Stimulated activated CD8-positive, alpha-beta memory T cell treated with anti-CD3 and anti-CD28 coated beads, Interleukin-7, amount 100 ng/mL, for 4 hours (primary cell): ENCODE measurements at regions not wholly inside any gene's neighbourhood (a gene's known extent, or its start where the extent isn't known, plus 50 kb on each side); places are given as distances from the start of the nearest gene placed in this dataset.
"Not testable (repeated sequence)": the region's sequence is repeated elsewhere in the genome, so short reads cannot be mapped to it uniquely, and the experiment has no call there.

Experiments
- DNase-seq, 2 donors: peaks; one replicate each; pipeline ENCODE4 v3.0.0-alpha.2; 2020; ENCODE audit warnings: low read depth in 2 of 2

DNA sequence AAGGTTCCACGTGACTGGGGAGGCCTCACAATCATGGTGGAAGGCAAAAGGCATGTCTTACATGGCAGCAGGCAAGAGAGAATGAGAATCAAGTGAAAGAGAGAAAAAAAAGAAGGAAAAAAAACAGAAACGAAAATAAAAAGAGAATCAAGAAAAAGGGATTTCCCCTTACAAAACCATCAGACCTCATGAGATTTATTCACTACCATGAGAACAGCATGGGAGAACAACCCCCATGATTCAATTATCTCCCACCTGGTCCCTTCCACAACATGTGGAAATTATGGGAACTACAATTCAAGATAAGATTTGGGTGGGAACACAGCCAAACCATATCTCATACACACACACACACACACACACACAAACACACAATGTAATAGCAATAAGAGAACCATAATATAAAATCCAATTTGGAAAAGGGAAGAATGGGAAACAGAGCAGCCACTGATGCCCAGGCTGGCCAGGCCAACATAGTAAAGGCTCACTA lies 90.6 kb upstream of the C1QTNF7 start:
- DNase-seq, result not testable (repeated sequence)

DNA sequence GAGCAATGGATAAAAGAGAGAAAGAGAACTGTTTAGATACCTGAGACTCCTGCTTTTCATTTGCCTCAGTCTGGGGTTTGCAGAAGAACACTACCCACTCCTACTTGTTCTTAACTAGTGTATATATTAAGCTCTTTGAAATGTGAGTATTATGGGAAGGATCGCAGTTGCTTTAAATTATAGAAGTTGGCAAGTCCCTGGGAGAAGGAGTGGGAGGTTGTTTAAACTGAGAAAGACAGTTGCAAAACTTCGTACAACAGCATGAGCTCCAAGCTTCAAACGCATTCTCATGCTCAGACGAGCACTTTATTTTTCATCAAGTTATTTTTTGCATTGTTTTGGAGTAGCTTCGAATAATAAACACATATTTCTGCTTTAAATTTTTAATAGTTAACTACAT lies 88.1 kb upstream of the C1QTNF7 start:
- DNase-seq, result no peak

GRCh38 chr4:15340332-15340731 lies 87.5 kb upstream of the C1QTNF7 start:
- no peak for DNase-seq

DNA sequence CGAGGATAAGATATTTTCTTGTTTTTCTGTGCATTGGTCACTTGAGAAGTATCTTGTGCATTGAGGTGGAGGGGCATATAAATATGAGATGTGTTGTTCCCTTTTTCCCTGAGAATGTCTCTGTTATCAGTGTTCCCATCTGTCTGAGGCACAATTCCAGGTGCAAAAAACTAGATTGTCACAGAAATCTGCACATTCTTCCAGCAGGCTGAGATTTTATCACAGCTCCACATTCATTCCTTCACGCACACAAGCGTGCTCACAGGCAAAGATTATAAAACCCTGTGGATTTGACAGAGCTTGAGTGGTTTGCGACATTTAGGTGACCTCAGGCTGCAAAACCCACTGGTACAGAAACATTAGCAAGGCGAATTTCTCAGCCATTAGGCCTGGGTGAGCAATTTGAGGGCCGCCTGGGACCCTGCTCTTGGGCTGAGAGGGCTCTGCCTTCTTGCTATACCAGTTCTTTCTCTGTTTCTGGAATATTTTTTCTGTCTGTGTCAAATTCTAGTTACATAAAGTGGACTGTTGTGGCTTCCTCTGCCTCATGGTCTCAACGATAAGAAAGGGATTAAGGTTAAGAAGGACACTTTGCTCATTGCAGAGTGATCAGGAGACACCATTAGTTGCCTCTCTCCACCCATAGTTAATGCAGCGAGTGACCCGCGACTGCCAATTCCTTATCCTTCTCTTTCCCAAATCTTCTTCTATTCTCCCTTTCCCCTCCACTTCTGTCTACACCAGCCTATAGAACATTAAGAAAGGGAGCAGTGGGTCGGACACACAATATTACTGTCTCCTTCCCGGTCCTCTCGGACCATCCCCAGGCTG lies 86.7 kb upstream of the C1QTNF7 start:
- no peak for DNase-seq

DNA sequence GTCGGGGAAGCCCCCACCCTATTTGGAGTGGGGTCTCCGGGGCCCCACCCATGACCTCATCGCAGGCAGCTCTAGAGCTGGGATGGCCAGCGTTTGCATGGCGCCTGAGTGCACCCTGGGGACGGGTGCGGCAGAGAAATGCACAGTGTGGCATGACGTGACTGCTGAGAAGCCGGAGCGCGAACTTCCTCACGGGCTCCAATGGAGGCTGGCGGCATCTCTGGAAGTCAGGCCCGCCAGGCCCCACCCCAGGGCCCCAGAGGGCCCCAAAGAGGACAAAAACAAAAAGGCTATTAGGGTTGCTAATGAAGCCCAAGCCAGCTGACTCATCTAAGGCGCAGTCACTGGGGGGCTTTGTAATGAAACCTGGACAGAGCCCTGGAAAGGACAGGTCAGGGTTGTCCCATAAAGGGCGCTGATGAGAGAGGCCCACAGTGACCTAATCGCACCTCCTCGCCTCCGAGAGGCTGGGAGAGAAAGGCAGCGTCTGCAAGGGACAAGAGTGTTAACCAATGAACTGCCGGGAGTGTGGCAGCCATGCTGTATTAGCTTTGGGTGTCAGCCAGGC lies 86.0 kb upstream of the C1QTNF7 start:
- DNase-seq, result no peak

- no peak for DNase-seq
Observed at GRCh38 chr4:15343000-15343399, 84.8 kb upstream of the C1QTNF7 start.

- DNase-seq, result no peak
Observed at GRCh38 chr4:15343581-15343980, 84.3 kb upstream of the C1QTNF7 start.

GRCh38 chr4:15344041-15344440 lies 83.8 kb upstream of the C1QTNF7 start:
- DNase-seq, result no peak

DNA sequence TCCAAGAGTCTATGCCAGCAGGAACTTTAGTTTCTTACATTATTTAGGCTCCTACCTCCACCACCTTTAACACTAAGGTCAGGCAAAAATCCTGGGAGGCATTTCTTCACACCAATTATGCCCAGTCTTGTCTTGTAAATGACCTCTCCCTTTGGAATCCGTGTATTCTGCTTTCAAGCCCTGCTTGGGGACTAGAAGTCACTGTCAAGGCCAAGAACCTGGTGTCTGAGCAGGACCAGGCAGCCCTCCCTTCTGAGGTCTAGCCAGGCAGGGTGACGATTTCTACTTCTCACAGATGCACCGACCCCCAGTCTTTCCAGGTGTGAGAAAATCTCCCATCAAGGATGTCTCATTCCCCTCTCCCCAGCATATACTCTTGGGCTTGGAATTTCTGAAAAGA lies 82.7 kb upstream of the C1QTNF7 start:
- DNase-seq, result no peak

DNA sequence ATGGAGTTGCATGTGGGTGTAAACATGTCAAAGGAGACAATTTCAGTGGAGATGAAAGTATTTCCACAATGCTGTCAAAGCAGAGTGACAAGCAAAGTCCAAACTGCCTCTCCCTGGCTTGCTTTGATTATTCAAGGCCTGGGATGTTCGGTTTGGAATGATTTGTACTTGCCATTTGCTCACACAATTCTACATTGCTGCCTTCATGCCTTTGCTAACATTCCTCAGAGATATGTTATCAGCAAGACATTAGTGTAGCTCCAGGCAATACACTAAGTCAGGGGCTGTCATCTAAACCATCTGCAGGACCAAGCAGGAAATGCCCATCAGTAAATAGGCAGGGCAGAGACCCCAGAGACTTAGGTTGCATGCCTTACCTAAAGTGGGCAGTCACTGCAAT lies 79.6 kb upstream of the C1QTNF7 start:
- DNase-seq, result no peak

GRCh38 chr4:15348695-15349094 lies 79.1 kb upstream of the C1QTNF7 start:
- DNase-seq, result no peak

- no peak for DNase-seq
Observed at GRCh38 chr4:15349531-15349935, 78.3 kb upstream of the C1QTNF7 start.

DNA sequence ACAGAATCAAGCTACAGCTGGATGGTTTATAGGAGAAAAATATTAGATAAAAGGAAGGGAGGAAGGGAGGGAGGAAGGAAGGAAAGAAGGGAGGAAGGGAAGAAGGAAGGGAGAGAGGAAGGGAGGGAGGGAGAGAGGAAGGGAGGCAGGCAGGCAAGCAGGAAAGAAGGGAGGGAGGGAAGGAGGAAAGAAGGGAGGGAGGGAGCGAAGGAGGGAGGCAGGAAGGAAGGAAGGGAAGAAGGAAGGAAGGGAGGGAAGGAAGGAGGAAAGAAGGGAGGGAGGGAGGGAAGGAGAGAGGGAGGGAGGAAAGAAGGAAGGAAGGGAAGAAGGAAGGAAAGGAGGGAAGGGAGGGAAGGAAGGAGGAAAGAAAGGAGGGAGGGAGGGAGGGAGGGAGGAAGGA lies 77.9 kb upstream of the C1QTNF7 start:
- no peak for DNase-seq

DNA sequence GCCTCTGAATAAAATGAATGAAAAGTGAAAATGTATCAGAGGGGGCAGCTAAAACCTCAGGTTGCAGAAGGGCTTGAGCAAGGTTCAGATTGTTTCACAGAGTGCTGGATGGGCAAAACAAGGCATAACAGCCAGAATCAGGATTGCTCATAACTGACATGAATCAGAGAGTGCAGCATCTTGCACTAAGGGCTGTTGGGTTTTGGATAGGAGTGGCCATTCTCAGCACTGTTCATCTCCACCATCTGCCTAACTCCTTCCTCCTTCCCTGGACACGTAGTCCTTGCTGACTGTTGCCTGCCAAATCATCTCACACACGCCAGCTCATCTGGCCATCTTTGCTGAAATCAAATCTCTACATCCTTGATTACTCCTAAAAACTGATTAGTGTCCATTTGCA lies 75.3 kb upstream of the C1QTNF7 start:
- no peak for DNase-seq

DNA sequence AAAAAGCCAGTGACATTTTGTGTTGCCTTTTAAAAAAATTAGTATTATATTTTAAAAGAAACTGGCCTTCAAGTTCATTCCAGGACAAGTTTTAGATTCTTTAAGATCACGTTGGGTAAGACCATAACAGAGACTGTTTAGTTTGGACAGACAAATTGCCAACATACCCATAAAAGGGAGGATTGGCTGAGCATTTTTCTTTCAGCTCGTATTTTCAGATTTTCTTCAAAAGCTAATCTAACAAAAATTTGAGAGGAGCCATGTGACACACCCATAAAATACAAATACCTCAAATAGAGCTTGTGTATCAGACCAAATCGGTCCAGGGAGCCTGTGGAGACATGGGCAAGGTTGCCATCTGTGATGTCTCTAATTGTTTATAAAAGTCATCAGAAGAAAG lies 74.6 kb upstream of the C1QTNF7 start:
- no peak for DNase-seq

DNA sequence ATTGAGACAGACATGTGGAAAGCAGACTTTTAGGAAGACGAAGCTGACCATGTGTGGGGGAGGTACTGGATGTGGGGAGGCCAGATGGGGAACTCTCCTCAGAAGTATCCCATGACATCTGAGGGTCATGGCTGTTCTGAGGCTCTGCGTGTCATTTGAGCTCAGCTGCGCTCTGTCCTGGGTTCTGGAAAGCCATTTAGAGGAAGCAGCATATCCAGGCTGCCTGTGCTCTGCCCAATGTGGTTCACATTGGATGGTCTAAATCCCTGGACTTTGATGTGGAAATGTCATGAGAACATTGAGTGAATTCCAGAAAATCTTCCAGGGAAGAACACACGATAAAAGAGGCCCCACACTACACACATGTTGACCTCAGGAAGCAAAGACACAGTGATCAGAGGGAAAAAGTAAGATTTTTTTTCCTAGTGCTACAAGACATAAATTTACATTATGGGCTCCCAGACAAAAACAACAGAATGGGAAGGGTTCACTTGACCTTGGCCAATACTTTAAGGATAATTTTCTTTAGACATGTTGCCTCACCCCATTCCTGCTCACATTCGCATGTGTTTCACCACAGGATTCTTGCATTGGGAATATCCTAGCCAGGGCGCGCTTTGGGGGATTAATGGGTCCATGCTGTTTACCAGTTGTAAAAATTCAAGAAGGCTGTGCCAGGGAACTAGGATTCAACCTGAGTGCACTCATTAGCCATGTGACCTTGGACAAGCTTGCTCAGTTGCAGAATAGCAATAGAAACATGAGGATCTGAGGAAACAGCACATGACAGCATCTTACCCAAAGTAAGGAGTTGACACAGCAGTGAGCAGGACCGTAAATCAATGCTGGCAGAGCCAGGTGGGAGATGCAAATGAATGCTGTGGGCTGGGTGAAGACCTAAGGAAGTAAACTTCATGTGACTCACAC lies 73.2 kb upstream of the C1QTNF7 start:
- DNase-seq, result no peak

DNA sequence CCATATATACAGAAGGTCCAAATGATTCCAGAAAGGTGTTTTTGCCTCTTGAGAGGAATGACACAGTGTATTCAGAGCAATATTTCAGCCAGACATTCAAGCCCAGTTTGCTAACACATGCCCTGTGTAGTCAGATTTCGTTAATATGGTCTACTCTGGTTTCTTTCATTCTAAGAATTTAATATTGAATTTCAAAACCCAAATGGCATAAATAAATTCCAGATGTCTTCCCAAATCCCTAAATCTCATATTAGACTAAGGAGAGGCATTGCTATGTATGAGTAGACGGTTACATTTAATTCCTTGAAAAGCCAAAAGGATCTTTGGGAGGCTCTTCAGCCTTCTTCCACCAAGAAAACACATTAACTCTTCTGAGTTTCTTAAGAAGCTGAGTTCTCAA lies 66.3 kb upstream of the C1QTNF7 start:
- DNase-seq, result no peak

GRCh38 chr4:15362541-15362940 lies 65.3 kb upstream of the C1QTNF7 start:
- DNase-seq, result no peak

GRCh38 chr4:15364183-15364582 lies 63.6 kb upstream of the C1QTNF7 start:
- no peak for DNase-seq

- no peak for DNase-seq
Observed at GRCh38 chr4:15365641-15366040, 62.2 kb upstream of the C1QTNF7 start.

GRCh38 chr4:15366721-15367120 lies 61.1 kb upstream of the C1QTNF7 start:
- DNase-seq, result no peak

- no peak for DNase-seq
Observed at GRCh38 chr4:15368856-15369255, 59.0 kb upstream of the C1QTNF7 start.
